ENCODE measurements at regions not wholly inside any gene's neighbourhood (a gene's known extent, or its start where the extent isn't known, plus 50 kb on each side); places are given as distances from the start of the nearest gene placed in this dataset.
A peak's percentile ranks its signal among the peaks of the same experiment; 100 is the strongest.

DNA sequence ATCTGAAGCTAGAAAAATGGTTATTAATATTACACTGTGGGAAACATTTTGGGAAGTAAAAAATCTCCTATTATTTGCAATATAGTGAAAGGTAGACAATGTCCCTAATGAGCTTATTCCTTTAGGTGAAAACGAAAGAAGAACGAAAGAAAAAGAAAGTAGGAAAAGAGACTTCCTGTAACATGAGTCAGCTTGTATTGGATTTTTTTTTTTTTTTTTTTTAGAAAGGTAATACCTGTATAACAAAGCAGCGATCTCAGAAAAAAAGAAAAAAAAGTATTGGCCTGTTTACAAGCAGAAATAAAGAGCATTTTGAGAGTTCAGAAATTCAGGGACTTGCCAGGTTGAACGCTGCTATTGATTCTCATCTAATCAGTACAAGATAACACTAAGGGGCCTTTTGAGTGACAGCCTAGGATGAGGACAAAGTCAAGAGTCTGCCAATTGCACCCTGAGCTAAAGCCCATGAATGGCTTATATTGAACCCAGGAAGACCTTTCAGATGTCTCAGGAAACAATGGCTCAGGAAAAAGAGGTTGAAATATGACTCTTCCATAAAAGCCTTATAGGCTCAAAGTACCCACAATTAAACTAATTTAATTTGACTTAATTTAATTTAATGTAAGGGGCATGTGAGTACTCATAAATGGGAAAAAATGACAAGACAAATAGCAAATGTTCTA is 615.6 kb upstream of the CDH2 start:
- H3K9me3 ChIP-seq (ENCODE audit: low read depth): no peaks in the 10 kb centered on the region
- TF ChIP-seq EZH2 (IDR thresholded peaks at IDR 0.05; ENCODE audit: borderline replicate concordance) (no peak), EZH2phosphoT487 (IDR thresholded peaks at IDR 0.05; ENCODE audit: low read depth, severe bottlenecking, unreplicated experiment) (no peak)
- TF ChIP-seq, protein P1, sequence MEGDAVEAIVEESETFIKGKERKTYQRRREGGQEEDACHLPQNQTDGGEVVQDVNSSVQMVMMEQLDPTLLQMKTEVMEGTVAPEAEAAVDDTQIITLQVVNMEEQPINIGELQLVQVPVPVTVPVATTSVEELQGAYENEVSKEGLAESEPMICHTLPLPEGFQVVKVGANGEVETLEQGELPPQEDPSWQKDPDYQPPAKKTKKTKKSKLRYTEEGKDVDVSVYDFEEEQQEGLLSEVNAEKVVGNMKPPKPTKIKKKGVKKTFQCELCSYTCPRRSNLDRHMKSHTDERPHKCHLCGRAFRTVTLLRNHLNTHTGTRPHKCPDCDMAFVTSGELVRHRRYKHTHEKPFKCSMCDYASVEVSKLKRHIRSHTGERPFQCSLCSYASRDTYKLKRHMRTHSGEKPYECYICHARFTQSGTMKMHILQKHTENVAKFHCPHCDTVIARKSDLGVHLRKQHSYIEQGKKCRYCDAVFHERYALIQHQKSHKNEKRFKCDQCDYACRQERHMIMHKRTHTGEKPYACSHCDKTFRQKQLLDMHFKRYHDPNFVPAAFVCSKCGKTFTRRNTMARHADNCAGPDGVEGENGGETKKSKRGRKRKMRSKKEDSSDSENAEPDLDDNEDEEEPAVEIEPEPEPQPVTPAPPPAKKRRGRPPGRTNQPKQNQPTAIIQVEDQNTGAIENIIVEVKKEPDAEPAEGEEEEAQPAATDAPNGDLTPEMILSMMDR (IDR thresholded peaks at IDR 0.05; ENCODE audit: poor library complexity): no peak
- H3K27ac ChIP-seq: no peak overlapping the region
- H4K20me1 ChIP-seq (ENCODE audit: insufficient read depth, poor library complexity, severe bottlenecking): no peaks in the 10 kb centered on the region
- DNase-seq (ENCODE audit: low spot score): peak; percentile 9
- 61% methylated on average over 4 of the region's 4 CpGs for WGBS (ENCODE audit: low lambda C conversion rate, missing lambda C conversion rate)
- H3K4me3 ChIP-seq: no peak overlapping the region
- no peaks in the 10 kb centered on the region for H3K9me2 ChIP-seq (replicated peaks; ENCODE audit: insufficient read depth)
- H3K4me1 ChIP-seq (ENCODE audit: insufficient read depth): no peaks in the 10 kb centered on the region
- H3K36me3 ChIP-seq (replicated peaks; ENCODE audit: insufficient read depth, low read depth): no peaks in the 10 kb centered on the region
- no peaks in the 10 kb centered on the region for H3K27me3 ChIP-seq
- H3K79me2 ChIP-seq: no peaks in the 10 kb centered on the region
- H3K4me2 ChIP-seq: peak overlapping the region; percentile 54
- peak overlapping the region; percentile 7 for H2AFZ ChIP-seq

DNA sequence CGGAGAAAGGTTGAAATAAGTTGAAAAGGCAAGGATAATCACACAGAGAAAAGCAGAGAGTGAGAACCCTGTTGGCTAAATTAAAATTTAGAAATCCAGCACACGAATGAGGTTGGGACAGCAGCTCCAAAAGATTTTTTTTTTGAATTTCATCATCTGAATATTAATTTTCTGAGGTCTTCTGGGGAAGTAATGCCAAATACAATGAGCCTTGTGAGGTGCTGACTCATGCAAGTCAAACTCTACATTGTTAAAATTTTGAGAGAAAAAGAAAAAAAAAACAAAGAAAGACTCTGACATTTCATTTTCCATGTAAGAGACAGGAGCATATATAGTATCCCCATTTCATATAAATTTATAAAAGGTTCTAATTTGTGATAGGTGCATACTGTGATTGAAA is 614.2 kb upstream of the CDH2 start:
- Histone ChIP-seq H3K36me3 (replicated peaks; ENCODE audit: insufficient read depth, low read depth) (no peaks in the 10 kb centered on the region), H3K27ac (no peak overlapping the region), H3K9me2 (replicated peaks; ENCODE audit: insufficient read depth) (no peaks in the 10 kb centered on the region), H3K4me2 (no peak overlapping the region), H3K79me2 (no peaks in the 10 kb centered on the region), H3K27me3 (no peaks in the 10 kb centered on the region), H4K20me1 (ENCODE audit: insufficient read depth, poor library complexity, severe bottlenecking) (no peaks in the 10 kb centered on the region), H3K4me3 (no peak overlapping the region), H2AFZ (no peak overlapping the region), H3K4me1 (ENCODE audit: insufficient read depth) (no peaks in the 10 kb centered on the region), H3K9me3 (ENCODE audit: low read depth) (no peaks in the 10 kb centered on the region)
- DNase-seq (ENCODE audit: low spot score): no peak
- TF ChIP-seq EZH2 (IDR thresholded peaks at IDR 0.05; ENCODE audit: borderline replicate concordance): no peak
- TF ChIP-seq EZH2phosphoT487 (IDR thresholded peaks at IDR 0.05; ENCODE audit: low read depth, severe bottlenecking, unreplicated experiment): no peak
- TF ChIP-seq, protein P1 (IDR thresholded peaks at IDR 0.05; ENCODE audit: poor library complexity): no peak
- 81% methylated on average over 2 of the region's 2 CpGs for whole genome bisulfite sequencing (ENCODE audit: low lambda C conversion rate, missing lambda C conversion rate)

DNA sequence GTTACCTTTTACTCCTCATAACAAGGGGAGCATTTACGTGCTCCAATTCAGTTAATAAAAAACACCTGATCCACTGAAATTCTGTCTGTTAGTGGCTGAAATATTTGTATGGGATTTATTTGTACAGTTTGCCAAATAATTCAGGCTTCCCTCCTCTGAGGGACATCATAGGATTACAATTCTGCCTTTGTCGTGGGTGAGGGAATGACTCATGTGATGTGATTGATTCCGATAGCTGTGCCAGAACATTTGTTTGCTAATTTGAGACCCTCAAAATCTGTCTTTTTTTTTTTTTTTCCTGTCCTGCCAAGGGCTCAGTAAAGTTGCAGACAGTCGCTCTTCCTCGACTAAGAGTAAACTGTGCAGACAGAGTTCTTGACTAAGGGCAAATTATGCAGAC is 612.6 kb upstream of the CDH2 start:
- Histone ChIP-seq H4K20me1 (ENCODE audit: insufficient read depth, poor library complexity, severe bottlenecking) (no peaks in the 10 kb centered on the region), H3K36me3 (replicated peaks; ENCODE audit: insufficient read depth, low read depth) (no peaks in the 10 kb centered on the region), H3K9me3 (ENCODE audit: low read depth) (no peaks in the 10 kb centered on the region), H3K9me2 (replicated peaks; ENCODE audit: insufficient read depth) (no peaks in the 10 kb centered on the region), H3K4me2 (no peak overlapping the region), H3K4me1 (ENCODE audit: insufficient read depth) (no peaks in the 10 kb centered on the region), H3K27me3 (no peaks in the 10 kb centered on the region), H3K27ac (no peak overlapping the region), H3K79me2 (no peaks in the 10 kb centered on the region), H3K4me3 (no peak overlapping the region), H2AFZ (no peak overlapping the region)
- 64% methylated on average over 5 of the region's 5 CpGs for whole genome bisulfite sequencing (ENCODE audit: low lambda C conversion rate, missing lambda C conversion rate)
- TF ChIP-seq, protein P1 (IDR thresholded peaks at IDR 0.05; ENCODE audit: poor library complexity): no peak
- TF ChIP-seq EZH2phosphoT487 (IDR thresholded peaks at IDR 0.05; ENCODE audit: low read depth, severe bottlenecking, unreplicated experiment) (no peak), EZH2 (IDR thresholded peaks at IDR 0.05; ENCODE audit: borderline replicate concordance) (no peak)
- DNase-seq (ENCODE audit: low spot score): no peak

All from hepatocyte (in vitro differentiated cells).